Retinal pigment epithelial cell (primary cell): ENCODE measurements at regions not wholly inside any gene's neighbourhood (a gene's known extent, or its start where the extent isn't known, plus 50 kb on each side); places are given as distances from the start of the nearest gene placed in this dataset.

Experiments
- DNase-seq: peaks from one replicate; pipeline ENCODE4 v3.0.0-alpha.2; 2010; ENCODE audit warnings: low read depth
- H3K4me3 ChIP-seq: 2 replicates; pipeline ENCODE4 v1.5.1; 2011; ENCODE audit warnings: mild to moderate bottlenecking, low read length, control low read depth, moderate library complexity
- TF ChIP-seq, protein P1 (sequence below): conservative IDR thresholded peaks from 2 replicates; pipeline ENCODE4 v1.5.1; 2011; ENCODE audit warnings: low read depth, low read length, control low read depth, inconsistent platforms

DNA sequence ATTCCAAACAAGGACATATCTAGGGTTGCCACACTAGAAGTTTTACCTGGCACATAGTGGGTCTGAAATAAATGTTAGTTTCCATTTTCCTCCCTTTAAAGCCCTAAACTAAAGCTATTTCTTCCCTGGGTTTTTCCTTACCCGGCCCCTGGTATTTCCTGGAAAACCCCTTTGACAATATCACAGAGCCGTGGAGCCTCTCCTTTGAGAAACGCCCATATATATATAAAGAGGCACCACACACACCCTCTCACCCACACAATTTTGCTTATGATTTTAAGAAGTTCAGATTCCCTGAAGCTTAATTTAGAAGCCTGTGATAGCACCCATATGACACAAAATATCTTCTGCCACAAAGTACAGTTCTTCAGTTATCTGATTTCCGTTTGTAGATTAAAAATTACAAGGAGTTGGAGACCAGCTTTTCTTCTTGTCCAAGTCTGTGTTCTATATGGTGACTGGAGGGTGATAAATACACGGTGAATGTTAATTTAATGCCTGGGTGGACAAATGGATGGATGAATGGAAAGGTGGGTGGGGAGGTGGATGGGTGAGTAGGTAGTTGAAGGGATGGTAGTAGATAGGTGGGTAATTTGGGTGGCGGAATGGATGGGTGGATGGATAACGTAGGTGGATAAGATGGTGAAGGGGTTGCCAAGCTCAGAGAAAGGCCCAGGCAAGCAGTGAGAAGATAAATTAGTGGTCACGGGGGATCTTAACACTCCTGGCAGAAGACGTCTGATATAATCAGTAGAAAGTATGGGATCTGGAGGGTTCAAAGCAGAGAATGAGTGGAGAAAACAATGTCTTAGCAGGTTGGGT lies 154.4 kb upstream of the FGGY start:
- H3K4me3 ChIP-seq, result no peak overlapping the region
- TF ChIP-seq, protein P1, sequence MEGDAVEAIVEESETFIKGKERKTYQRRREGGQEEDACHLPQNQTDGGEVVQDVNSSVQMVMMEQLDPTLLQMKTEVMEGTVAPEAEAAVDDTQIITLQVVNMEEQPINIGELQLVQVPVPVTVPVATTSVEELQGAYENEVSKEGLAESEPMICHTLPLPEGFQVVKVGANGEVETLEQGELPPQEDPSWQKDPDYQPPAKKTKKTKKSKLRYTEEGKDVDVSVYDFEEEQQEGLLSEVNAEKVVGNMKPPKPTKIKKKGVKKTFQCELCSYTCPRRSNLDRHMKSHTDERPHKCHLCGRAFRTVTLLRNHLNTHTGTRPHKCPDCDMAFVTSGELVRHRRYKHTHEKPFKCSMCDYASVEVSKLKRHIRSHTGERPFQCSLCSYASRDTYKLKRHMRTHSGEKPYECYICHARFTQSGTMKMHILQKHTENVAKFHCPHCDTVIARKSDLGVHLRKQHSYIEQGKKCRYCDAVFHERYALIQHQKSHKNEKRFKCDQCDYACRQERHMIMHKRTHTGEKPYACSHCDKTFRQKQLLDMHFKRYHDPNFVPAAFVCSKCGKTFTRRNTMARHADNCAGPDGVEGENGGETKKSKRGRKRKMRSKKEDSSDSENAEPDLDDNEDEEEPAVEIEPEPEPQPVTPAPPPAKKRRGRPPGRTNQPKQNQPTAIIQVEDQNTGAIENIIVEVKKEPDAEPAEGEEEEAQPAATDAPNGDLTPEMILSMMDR, result no peak
- no peak for DNase-seq

DNA sequence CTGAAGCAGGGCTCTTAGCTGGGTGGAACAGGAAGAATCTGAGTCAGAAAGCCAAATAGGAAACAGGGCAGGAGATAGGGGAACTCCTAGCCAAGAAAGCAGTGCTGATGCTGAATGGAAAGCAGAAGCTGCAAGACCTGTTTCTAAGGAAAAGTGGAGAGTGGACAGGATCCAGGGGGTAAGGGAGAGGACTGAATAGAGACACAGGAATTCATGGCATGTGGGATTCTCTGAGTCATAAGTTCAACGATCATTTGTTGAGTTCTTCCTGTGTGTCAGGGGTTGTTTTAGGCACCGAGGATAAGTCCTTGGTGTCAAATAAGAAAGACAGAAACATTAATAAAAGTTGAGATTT lies 153.8 kb upstream of the FGGY start:
- TF ChIP-seq, protein P1, result no peak
- DNase-seq, result no peak

DNA sequence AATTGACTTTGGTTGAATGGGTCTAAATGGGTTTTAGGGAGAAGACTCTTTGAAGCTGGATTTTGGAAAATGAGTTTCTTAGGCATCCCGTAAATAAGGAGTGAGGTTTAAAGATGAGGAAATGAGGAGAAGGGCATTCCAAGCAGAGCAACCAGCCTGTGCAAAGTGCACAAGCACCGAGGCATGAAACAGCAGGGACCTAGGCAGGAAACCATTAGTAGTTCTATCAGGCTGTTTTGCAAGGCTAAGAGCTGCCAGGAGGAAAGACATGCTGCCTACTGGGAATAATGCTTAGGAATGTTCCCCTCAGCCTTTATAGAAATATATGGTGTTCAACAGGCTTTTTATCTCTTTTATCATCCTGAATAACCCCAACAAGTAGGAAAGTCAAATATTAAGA lies 153.1 kb upstream of the FGGY start:
- TF ChIP-seq, protein P1, result no peak
- no peak for DNase-seq
- no peak overlapping the region for H3K4me3 ChIP-seq

More for the DNA sequence above, 153.8 kb upstream of the FGGY start:
- H3K4me3 ChIP-seq, result no peak overlapping the region

DNA sequence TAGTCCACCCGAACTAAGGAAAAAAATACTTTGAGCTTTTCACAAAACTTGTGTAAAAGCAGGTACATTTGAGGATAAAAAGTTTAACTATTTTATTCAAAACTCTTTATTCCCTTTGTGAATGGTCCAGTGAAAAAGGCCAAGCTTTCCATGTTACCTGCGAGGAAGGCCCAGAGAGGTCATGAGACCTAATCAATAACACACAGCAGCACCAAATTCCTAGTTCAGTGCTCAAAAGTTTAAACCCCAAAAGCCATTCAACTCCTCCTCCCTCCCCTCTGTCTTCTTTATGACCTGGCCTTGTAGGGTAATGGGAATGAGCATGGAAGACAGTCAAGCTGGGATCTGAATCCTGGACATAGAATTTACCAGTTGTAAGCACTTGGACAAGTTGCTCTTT lies 151.9 kb upstream of the FGGY start:
- H3K4me3 ChIP-seq, result no peak overlapping the region
- TF ChIP-seq, protein P1, result no peak
- no peak for DNase-seq

DNA sequence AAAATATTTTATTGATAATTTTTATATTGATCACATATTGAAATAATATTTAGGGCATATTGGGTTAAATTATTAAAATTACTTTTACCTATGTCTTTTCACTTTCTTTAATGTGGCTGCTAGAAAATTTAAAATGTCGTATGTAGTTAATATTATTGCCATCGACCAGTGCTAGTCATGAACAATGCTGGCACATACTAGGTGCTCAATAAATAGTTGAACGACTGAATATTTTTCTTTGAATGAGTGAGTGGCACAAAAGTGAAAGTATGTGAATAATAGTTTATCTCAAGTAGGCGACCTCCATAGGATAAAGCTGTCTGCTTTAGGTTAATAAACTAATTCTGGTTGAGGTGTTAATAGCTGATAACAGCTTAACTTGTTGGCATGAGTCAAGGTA lies 150.8 kb upstream of the FGGY start:
- TF ChIP-seq, protein P1, result no peak
- no peak overlapping the region for H3K4me3 ChIP-seq
- no peak for DNase-seq

DNA sequence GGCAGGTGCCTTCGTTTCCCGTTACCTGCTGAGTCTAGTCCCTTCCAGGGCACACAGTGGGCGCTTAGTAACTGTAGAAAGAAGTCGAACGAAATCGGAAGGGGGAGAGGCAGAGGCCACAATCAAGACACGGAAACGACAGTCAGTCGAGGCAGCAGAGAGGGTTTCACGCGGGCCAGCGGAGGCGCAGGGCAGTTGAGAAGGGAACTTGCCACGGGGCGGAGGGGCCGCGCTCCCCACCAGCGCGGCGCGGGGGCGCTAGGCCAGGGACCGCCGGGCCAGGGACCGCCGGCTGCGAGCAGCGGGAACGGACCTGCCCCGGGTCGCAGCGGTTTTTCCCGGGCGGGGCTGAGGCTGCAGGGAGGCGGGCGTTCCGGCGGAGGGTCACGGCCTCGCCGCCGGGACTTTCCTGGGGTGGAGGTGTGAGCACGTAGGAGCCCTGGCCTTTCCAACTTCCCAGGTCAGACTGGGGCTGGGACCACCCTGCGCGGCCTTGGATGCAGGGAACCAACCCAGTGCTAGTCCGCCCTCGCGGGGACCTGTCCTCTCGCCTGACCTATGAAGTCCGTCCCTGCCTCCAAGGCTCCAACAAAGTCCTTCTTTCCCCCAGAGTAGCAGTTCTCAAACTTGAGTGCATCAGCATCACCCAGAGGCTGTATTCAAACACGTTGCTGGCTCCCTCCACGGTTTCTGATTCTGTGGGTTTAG lies 150.1 kb upstream of the FGGY start:
- DNase-seq, result no peak
- TF ChIP-seq, protein P1, result peak; percentile 9

DNA sequence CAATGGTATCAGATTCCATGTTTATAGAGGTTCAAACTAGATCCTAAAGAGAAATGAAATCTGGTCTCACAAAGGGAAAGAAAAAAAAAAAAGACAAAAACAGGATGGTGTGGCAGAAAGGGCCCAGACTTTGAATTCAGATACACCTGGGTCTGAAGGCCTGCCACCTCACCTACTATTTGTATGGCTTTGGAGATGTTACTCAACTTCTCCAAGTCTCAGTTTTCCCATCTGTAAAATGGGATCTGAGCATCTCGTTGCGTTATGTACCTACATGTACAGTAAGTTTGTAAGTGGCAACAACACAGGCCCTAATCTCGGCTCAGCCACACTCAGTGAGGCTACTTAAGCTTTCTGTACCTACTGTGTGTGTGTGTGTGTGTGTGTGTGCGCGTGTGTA lies 147.5 kb upstream of the FGGY start:
- DNase-seq, result no peak
- TF ChIP-seq, protein P1, result no peak
- no peak overlapping the region for H3K4me3 ChIP-seq

More for the DNA sequence above, 150.1 kb upstream of the FGGY start:
- peak overlapping the region; percentile 46 for H3K4me3 ChIP-seq
